ENCODE measurements at regions not wholly inside any gene's neighbourhood (a gene's known extent, or its start where the extent isn't known, plus 50 kb on each side); places are given as distances from the start of the nearest gene placed in this dataset.

GRCh38 chr5:61653807-61654580, 321.9 kb downstream of the ZSWIM6 start:
- no peak for DNase-seq

- DNase-seq, result no peak
Observed at GRCh38 chr5:61654876-61655275, 322.8 kb downstream of the ZSWIM6 start.

GRCh38 chr5:61657010-61657409, 325.0 kb downstream of the ZSWIM6 start:
- no peak for DNase-seq

GRCh38 chr5:61657686-61658085, 325.6 kb downstream of the ZSWIM6 start:
- no peak for DNase-seq

- DNase-seq, result peak; percentile 90
Observed at GRCh38 chr5:61658592-61659008, 326.5 kb downstream of the ZSWIM6 start.

GRCh38 chr5:61659221-61659696, 327.2 kb downstream of the ZSWIM6 start:
- no peak for DNase-seq

- DNase-seq, result no peak
Observed at GRCh38 chr5:61662670-61663069, 330.6 kb downstream of the ZSWIM6 start.

- DNase-seq, result no peak
Observed at GRCh38 chr5:61666064-61666621, 334.1 kb downstream of the ZSWIM6 start.

- DNase-seq, result no peak
Observed at GRCh38 chr5:61667525-61668218, 335.6 kb downstream of the ZSWIM6 start.

- no peak for DNase-seq
Observed at GRCh38 chr5:61669531-61669930, 337.5 kb downstream of the ZSWIM6 start.

- no peak for DNase-seq
Observed at GRCh38 chr5:61670941-61671340, 338.9 kb downstream of the ZSWIM6 start.

GRCh38 chr5:61673007-61673735, 341.1 kb downstream of the ZSWIM6 start:
- DNase-seq, result no peak

GRCh38 chr5:61674378-61674777, 342.3 kb downstream of the ZSWIM6 start:
- no peak for DNase-seq

- no peak for DNase-seq
Observed at GRCh38 chr5:61675015-61675692, 343.1 kb downstream of the ZSWIM6 start.

GRCh38 chr5:61677220-61677619, 345.2 kb downstream of the ZSWIM6 start:
- no peak for DNase-seq

- DNase-seq, result no peak
Observed at GRCh38 chr5:61678966-61679365, 346.9 kb downstream of the ZSWIM6 start.

- no peak for DNase-seq
Observed at GRCh38 chr5:61679562-61679961, 347.5 kb downstream of the ZSWIM6 start.

- no peak for DNase-seq
Observed at GRCh38 chr5:61680247-61680646, 348.2 kb downstream of the ZSWIM6 start.

- DNase-seq, result no peak
Observed at GRCh38 chr5:61683148-61683547, 351.1 kb downstream of the ZSWIM6 start.

GRCh38 chr5:61683926-61684325, 351.9 kb downstream of the ZSWIM6 start:
- no peak for DNase-seq

- no peak for DNase-seq
Observed at GRCh38 chr5:61686491-61687257, 354.6 kb downstream of the ZSWIM6 start.

- no peak for DNase-seq
Observed at GRCh38 chr5:61687371-61687770, 355.3 kb downstream of the ZSWIM6 start.

All from activated CD4-positive, alpha-beta T cell treated with anti-CD3 and anti-CD28 coated beads for 48 hours (primary cell).